Astrocyte (in vitro differentiated cells and primary cell): ENCODE measurements at regions not wholly inside any gene's neighbourhood (a gene's known extent, or its start where the extent isn't known, plus 50 kb on each side); places are given as distances from the start of the nearest gene placed in this dataset.

Experiments
- DNase-seq: peaks from one replicate; pipeline ENCODE4 v3.0.0-alpha.2; 2010; ENCODE audit warnings: low read depth
- FAIRE-seq: peaks from 2 replicates; lab custom pipeline; 2011; peaks lifted over from hg19 to GRCh38; lab: Jason Lieb, UNC
- H2AFZ ChIP-seq: 2 replicates; pipeline ENCODE4 v1.6.0; 2012; ENCODE audit warnings: low read depth, low read length, inconsistent platforms
- H3K27ac ChIP-seq: 2 replicates; pipeline ENCODE4 v1.5.1; 2011; ENCODE audit warnings: low read depth, low read length, inconsistent platforms
- H3K27me3 ChIP-seq: 2 replicates; pipeline ENCODE4 v1.6.0; 2011; ENCODE audit warnings: low read length, inconsistent platforms; ENCODE audit not compliant: insufficient read depth
- H3K36me3 ChIP-seq: 2 replicates; pipeline ENCODE4 v1.5.1; 2011; ENCODE audit warnings: low read length, inconsistent platforms; ENCODE audit not compliant: insufficient read depth
- H3K4me1 ChIP-seq: 2 replicates; pipeline ENCODE4 v1.5.1; 2011; ENCODE audit warnings: low read length, inconsistent platforms; ENCODE audit not compliant: insufficient read depth
- H3K4me2 ChIP-seq: 2 replicates; pipeline ENCODE4 v1.6.0; 2012; ENCODE audit warnings: low read length, inconsistent platforms
- H3K4me3 ChIP-seq: 2 replicates; pipeline ENCODE4 v1.5.1; 2011; ENCODE audit warnings: low read depth, mild to moderate bottlenecking, low read length, inconsistent platforms; ENCODE audit not compliant: insufficient read depth
- H3K79me2 ChIP-seq: 2 replicates; pipeline ENCODE4 v1.6.0; 2012; ENCODE audit warnings: mild to moderate bottlenecking, low read length, inconsistent platforms; ENCODE audit not compliant: insufficient read depth
- H3K9ac ChIP-seq: 2 replicates; pipeline ENCODE4 v1.6.0; 2012; ENCODE audit warnings: mild to moderate bottlenecking, low read length, inconsistent platforms
- H3K9me3 ChIP-seq: 2 replicates; pipeline ENCODE4 v1.5.1; 2012; ENCODE audit warnings: low read depth, mild to moderate bottlenecking, low read length, inconsistent platforms; ENCODE audit not compliant: insufficient read depth
- H4K20me1 ChIP-seq: 2 replicates; pipeline ENCODE4 v1.6.0; 2012; ENCODE audit warnings: low read length, inconsistent platforms; ENCODE audit not compliant: insufficient read depth
- H3K27ac Mint-ChIP-seq: one replicate; pipeline ENCODE4 v1.8.0; 2021; ENCODE audit warnings: mild to moderate bottlenecking, mixed read lengths; ENCODE audit not compliant: unreplicated experiment
- H3K27me3 Mint-ChIP-seq: one replicate; pipeline ENCODE4 v1.8.0; 2021; ENCODE audit warnings: low read depth, mixed read lengths; ENCODE audit not compliant: unreplicated experiment
- H3K36me3 Mint-ChIP-seq: one replicate; pipeline ENCODE4 v1.8.0; 2021; ENCODE audit warnings: low read depth, mixed read lengths; ENCODE audit not compliant: unreplicated experiment
- H3K4me1 Mint-ChIP-seq: one replicate; pipeline ENCODE4 v1.8.0; 2021; ENCODE audit warnings: low read depth, mixed read lengths; ENCODE audit not compliant: unreplicated experiment
- H3K4me3 Mint-ChIP-seq: one replicate; pipeline ENCODE4 v1.8.0; 2021; ENCODE audit warnings: mild to moderate bottlenecking, moderate library complexity, mixed read lengths; ENCODE audit not compliant: unreplicated experiment
- H3K9me3 Mint-ChIP-seq: one replicate; pipeline ENCODE4 v1.8.0; 2021; ENCODE audit warnings: mild to moderate bottlenecking, mixed read lengths; ENCODE audit not compliant: unreplicated experiment
- EZH2 ChIP-seq: IDR thresholded peaks from 2 replicates; pipeline ENCODE4 v1.6.1; 2012; ENCODE audit warnings: mild to moderate bottlenecking, low read length, inconsistent platforms; ENCODE audit not compliant: insufficient read depth
- TF ChIP-seq, protein P1 (sequence below): IDR thresholded peaks from 2 replicates; pipeline ENCODE4 v1.5.1; 2011; ENCODE audit warnings: low read depth, mild to moderate bottlenecking, inconsistent platforms, low read length, moderate library complexity; ENCODE audit not compliant: insufficient read depth

DNA sequence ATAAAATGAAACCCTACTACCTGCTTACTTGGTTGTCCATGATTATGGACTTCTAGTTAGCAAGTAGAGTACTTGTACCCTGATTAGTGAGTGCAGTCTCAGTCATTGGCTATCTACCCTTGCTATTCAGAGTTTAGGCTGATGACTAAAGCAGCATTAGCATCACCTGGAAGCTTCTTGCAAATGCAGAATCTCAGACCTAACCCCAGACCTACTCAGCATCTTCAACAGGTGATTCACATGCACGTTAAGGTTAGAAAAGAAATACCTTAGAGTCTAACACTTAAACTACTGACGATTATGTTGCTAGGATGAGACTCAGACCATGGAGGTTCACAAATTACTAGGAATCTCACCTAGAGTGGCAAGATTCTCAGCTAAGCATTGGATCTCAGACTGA is 399.9 kb upstream of the FANCL start:
- H3K4me1 ChIP-seq: no peaks in the 10 kb centered on the region
- H3K9me3 ChIP-seq: no peaks in the 10 kb centered on the region
- H3K4me2 ChIP-seq: no peak overlapping the region
- H3K4me3 ChIP-seq: no peak overlapping the region
- no peaks in the 10 kb centered on the region for H3K9me3 Mint-ChIP-seq
- no peaks in the 10 kb centered on the region for H3K27me3 Mint-ChIP-seq
- no peak for FAIRE-seq
- no peak overlapping the region for H3K9ac ChIP-seq
- no peak overlapping the region for H3K27ac Mint-ChIP-seq
- H3K36me3 ChIP-seq: no peaks in the 10 kb centered on the region
- H3K27ac ChIP-seq: no peak overlapping the region
- H3K4me3 Mint-ChIP-seq: no peak overlapping the region
- peaks cover 16% of the 10 kb centered on the region for H3K4me1 Mint-ChIP-seq
- no peaks in the 10 kb centered on the region for H3K36me3 Mint-ChIP-seq
- no peak for DNase-seq
- no peak overlapping the region for H2AFZ ChIP-seq
- no peaks in the 10 kb centered on the region for H3K27me3 ChIP-seq
- no peaks in the 10 kb centered on the region for H3K79me2 ChIP-seq
- TF ChIP-seq, protein P1, sequence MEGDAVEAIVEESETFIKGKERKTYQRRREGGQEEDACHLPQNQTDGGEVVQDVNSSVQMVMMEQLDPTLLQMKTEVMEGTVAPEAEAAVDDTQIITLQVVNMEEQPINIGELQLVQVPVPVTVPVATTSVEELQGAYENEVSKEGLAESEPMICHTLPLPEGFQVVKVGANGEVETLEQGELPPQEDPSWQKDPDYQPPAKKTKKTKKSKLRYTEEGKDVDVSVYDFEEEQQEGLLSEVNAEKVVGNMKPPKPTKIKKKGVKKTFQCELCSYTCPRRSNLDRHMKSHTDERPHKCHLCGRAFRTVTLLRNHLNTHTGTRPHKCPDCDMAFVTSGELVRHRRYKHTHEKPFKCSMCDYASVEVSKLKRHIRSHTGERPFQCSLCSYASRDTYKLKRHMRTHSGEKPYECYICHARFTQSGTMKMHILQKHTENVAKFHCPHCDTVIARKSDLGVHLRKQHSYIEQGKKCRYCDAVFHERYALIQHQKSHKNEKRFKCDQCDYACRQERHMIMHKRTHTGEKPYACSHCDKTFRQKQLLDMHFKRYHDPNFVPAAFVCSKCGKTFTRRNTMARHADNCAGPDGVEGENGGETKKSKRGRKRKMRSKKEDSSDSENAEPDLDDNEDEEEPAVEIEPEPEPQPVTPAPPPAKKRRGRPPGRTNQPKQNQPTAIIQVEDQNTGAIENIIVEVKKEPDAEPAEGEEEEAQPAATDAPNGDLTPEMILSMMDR: no peak
- TF ChIP-seq EZH2: no peak
- H4K20me1 ChIP-seq: no peaks in the 10 kb centered on the region

DNA sequence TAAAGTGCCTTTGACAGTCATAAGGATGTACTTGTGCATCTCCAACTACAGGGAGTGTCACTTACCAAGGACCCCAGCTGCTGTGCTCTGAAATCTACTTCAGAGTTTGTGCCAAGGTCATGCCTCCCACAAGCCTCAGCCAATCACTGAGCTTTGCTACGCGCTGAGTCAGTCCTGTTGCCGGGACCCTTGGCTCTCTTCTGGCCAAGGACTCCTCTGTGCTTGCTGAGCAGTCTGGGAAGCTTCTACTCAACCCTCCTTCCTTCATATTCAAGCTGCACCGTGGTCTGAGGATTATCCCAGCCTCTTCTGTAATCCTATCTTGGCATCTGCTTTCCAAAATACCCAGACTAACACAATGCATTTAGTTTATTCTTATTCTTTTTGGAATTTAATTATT is 398.9 kb upstream of the FANCL start:
- Mint-ChIP-seq H3K9me3 (no peaks in the 10 kb centered on the region), H3K36me3 (no peaks in the 10 kb centered on the region), H3K4me1 (peaks cover 26% of the 10 kb centered on the region), H3K27ac (no peak overlapping the region), H3K27me3 (no peaks in the 10 kb centered on the region), H3K4me3 (no peak overlapping the region)
- no peak overlapping the region for H3K4me2 ChIP-seq
- FAIRE-seq: no peak
- DNase-seq: no peak
- no peaks in the 10 kb centered on the region for H3K27me3 ChIP-seq
- no peak overlapping the region for H3K4me3 ChIP-seq
- no peaks in the 10 kb centered on the region for H3K79me2 ChIP-seq
- H4K20me1 ChIP-seq: no peaks in the 10 kb centered on the region
- H2AFZ ChIP-seq: no peak overlapping the region
- H3K36me3 ChIP-seq: no peaks in the 10 kb centered on the region
- no peaks in the 10 kb centered on the region for H3K9me3 ChIP-seq
- no peaks in the 10 kb centered on the region for H3K4me1 ChIP-seq
- H3K9ac ChIP-seq: no peak overlapping the region
- no peak overlapping the region for H3K27ac ChIP-seq
- TF ChIP-seq, protein P1: no peak
- TF ChIP-seq EZH2: no peak

DNA sequence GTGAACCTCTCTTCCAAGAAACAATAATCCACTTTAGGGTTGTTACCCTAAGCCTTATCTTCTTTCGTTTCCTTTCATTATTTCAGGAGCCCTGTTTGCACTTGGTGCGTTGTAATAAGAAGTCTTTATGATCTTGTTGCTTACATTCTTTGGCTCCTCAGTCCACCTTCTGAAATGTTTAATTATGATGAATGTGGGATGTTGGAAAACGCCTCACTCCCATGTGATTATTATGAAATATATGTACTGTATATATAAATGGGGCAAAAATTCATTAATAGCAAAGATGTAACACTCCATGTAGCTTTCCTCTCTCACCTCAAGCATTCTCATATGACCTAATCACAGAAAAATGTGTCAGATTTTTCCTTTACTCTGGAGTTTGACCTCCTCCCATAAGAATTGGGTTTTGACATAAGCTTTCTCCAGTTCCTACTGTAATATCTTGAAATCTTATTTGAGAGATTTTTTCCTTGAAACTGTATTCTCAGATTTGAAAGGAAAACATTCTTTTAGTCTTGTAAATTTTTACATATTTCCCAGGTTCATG is 397.2 kb upstream of the FANCL start:
- Mint-ChIP-seq H3K27me3 (no peaks in the 10 kb centered on the region), H3K4me3 (peak overlapping the region; percentile 1), H3K4me1 (peaks cover 38% of the 10 kb centered on the region), H3K9me3 (no peaks in the 10 kb centered on the region), H3K27ac (peak overlapping the region; percentile 67), H3K36me3 (no peaks in the 10 kb centered on the region)
- Histone ChIP-seq H3K4me2 (no peak overlapping the region), H3K9ac (no peak overlapping the region), H3K4me3 (no peak overlapping the region), H3K79me2 (no peaks in the 10 kb centered on the region), H3K27ac (no peak overlapping the region), H4K20me1 (no peaks in the 10 kb centered on the region), H3K4me1 (peaks cover 4% of the 10 kb centered on the region), H3K36me3 (no peaks in the 10 kb centered on the region), H2AFZ (no peak overlapping the region), H3K27me3 (no peaks in the 10 kb centered on the region), H3K9me3 (no peaks in the 10 kb centered on the region)
- DNase-seq (peak; percentile 44), FAIRE-seq (no peak)
- TF ChIP-seq EZH2: no peak
- TF ChIP-seq, protein P1: no peak
